GM18951 (cell line): ENCODE measurements at regions not wholly inside any gene's neighbourhood (a gene's known extent, or its start where the extent isn't known, plus 50 kb on each side); places are given as distances from the start of the nearest gene placed in this dataset.

Source experiments
- POLR2A ChIP-seq: IDR thresholded peaks from 4 replicates; pipeline ENCODE4 v1.6.1; 2011; ENCODE audit warnings: mild to moderate bottlenecking; ENCODE audit not compliant: insufficient read length, insufficient read depth; ENCODE audit errors: extremely low read depth
- in situ Hi-C: fragments of 300-500 bp; cut with MboI; formaldehyde crosslinking; loops from one replicate; pipeline ENCODE4 v1.12.0; 2022; ENCODE audit warnings: low sequenced_read_pairs, mixed read lengths, inconsistent platforms; ENCODE audit not compliant: unreplicated experiment

DNA sequence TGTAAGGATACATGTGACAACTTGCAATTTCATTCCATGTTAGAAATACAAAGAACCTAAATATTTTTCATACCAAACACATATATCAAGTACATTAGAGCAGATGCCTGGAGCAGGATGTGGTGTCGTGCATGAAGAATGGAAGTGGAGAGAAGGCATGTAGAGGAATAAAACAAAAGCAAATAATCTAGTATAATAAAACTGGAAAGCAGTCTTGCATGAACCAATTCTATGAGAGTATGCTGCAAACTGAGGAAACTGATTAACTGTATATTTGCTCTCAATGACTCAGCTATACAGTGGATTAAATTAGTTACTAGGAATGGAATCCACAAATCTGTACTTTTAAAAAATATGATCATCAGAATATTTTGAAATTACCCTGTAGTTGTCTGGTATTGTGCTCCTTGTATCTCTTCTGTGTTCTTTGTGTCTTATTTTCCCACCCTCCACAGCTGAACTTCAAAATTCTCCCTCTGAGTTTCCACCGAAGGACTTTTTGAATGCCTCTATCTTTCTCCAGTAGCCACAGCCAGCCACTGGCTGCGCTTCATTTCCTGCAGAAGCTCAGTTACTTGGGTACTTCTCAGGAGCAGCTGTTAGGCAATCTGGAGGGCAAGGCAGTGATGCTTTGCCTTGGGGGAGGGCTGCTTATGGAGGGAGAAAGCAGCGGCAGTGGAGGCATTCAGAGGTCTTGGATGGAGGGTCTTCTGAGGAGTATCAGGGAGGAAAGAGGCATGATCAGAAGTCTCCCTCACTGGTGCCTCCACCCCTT, 608.0 kb downstream of the BRINP1 start:
- in situ Hi-C loops: no loop called here
- TF ChIP-seq POLR2A: no peak

DNA sequence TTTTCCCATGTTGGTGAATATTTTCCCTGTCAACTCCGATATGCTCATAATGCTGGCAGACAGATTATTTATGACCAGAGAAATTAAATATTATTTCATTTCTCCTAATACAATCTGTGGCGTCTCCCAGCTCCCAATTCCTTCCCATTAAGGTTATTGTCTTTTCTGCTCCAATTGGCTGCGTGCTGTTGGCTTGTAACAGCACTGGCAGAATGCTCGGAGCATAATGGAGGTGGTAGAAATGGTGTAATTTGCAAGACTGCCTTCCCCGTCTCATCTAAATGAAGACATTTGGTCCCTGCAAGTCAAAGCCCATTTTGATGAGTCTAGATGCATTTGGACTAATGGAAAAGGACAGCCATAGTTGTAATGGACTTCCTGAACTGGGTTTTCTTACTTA, 601.7 kb downstream of the BRINP1 start:
- in situ Hi-C loops: no loop called here
- TF ChIP-seq POLR2A: no peak

DNA sequence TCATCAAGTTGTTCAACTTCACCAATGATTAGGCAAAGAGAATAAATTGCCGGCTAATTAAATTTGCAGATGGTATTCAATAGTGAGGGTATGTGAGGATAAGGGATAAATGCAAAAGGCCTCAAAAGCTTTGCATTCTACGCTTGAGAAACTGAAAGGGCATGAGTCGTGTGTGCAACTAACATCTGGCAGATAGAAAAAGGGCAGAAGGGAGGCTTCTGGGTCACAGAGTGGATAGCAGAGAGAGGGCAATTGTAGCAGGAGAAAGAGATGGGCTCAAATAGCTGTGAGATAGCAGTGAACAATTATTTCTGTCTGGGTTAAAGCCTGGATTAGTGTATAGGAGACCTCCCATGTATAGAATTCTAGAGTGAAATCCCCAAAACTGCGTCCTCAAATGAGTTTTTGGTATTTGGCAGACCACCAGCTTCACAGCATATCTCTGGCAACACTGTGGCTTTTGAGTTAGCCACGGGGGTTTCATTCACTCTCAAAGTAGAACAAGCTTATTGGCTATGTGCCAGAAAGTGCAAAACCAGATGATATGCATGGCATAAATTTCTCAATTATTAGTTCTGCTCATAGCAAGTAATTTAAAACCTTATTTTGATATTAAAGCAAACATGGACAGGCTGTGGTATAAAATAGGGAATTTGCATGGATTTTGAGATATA, 586.3 kb downstream of the BRINP1 start:
- no peak for TF ChIP-seq POLR2A
- in situ Hi-C loops: no loop called here

DNA sequence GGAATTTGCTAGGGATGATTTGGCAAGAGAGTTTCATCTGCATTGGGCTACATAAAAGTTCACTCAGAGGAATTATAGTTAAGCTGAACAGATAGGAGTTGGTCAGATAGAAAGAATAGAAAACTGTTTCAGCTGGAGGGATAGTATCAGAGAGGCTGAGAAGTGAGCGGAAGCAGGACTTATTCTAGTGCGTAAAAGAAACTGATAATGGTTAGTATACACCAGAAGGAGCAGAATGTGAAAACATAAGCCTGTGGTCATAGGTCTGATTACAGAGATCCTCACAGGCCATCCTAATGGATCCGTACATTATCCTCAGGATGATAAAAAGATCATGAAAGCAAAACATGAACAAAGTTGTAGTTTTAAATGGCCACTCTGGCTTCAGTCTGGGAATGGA, 585.2 kb downstream of the BRINP1 start:
- TF ChIP-seq POLR2A: no peak
- in situ Hi-C loops: no loop called here

DNA sequence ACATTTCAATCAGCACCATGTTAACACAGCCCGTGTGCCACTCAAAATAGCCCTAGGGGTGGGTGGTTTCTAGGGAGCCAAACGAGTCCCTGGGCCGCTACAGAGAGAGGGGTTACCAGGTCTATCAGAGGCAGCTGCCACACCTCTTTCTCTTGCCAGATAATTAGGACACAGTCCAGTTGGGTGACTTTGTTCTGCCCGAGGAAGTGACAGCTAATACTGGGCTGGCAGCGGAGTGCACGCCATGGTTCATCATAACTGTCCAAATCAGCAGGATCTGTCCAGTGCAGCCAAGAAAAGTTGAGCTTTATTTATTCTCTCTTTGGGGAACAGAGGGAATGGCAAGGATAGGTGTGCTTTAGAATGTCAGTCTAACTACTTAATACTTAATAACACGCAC, 583.8 kb downstream of the BRINP1 start:
- in situ Hi-C loops: no loop called here
- no peak for TF ChIP-seq POLR2A

DNA sequence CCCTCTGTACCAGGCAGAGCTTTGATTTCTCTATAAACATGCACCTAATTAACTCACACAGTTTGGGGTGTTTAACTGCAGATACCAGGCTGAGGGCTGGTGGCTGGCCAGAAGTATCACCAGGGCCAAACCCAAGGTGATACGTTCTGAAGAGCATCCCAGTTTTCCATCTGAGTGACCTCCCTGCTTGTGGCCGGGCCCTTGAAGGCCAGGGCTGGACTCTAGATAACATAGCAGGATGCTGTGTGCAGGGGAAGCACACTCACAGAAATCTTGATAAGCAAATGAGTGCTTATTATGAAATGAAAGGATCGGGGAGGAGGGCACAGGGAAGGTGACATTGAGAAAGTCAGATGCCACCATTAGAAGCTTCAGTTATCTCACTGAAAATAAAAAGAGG, 582.4 kb downstream of the BRINP1 start:
- TF ChIP-seq POLR2A: no peak
- in situ Hi-C loops: no loop called here

DNA sequence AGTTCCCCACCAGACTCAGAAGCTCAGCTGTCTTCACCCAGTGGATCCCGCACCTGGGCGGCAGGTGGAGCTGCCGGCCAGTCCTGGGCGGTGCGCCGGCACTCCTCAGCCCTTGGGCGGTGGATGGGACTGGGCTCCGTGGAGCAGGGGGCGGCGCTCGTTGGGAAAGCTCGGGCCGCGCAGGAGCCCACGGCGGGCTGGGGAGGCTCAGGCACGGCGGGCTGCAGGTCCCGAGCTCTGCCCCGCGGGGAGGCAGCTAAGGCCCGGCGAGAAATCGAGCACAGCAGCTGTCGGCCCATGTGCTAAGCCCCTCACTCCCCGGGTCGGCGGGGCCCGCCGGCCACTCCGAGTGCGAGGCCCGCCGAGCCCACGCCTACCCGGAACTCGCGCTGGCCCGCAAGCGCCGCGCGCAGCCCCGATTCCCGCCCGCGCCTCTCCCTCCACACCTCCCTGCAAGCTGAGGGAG, 560.0 kb downstream of the BRINP1 start:
- no peak for TF ChIP-seq POLR2A
- in situ Hi-C loops: no loop called here

DNA sequence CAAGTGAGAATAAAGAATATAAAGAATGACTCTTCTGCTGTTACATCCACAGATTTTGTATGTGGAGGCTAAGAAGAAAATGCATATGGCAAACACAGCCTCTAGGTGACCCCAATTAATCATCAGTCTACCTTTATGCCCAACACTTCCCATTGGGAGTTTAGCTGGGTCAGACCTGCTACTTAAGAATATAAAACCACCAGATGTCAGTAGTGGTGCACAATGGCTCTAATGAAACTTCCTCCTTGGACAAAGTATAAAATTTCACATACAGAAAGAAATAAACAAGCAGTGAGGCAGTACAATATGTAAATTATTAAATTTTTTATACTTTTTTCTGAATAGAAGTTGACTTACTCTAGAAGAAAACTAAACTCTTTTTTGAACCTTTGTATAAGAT, 539.9 kb downstream of the BRINP1 start:
- in situ Hi-C loops: no loop called here

DNA sequence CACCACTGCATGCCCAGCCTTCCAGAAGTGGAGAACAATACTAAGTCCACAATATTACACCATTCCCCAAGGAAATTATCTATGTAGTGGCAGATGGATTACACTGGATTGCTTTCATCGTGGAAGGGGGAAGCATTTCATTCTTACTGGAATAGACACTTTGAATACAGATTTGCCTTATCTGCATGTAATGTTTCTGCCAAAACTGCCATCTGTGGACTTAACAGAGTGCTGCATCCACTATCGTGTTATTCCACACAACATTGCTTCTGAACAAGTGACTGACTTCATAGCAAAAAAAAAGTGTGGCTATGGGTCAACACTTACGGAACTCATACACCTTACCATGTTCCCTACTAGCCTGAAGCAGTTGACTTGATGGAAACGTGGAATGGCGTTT, 536.9 kb downstream of the BRINP1 start:
- TF ChIP-seq POLR2A: no peak
- in situ Hi-C loops: no loop called here

More for the DNA sequence above, 539.9 kb downstream of the BRINP1 start:
- TF ChIP-seq POLR2A: no peak

DNA sequence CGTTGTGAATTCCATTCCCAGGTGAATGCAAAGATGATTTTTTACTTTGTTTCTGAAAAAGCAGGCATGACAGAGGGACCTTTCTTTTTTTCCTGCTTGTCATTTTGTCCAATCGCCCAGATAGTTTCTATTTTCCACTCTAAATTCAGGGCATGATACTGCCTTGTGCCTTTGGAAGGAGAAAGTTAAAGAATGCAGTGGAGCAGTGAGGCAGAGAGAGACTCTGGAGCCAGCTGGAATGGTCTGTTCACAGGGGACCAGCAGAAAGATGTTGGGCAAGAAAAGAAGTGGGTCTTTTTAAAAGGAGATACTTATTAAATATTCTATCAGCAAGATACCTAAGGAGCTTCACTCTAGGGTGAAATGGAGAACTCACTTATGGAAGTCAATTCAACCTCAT, 532.3 kb downstream of the BRINP1 start:
- TF ChIP-seq POLR2A: no peak
- in situ Hi-C loops: no loop called here

DNA sequence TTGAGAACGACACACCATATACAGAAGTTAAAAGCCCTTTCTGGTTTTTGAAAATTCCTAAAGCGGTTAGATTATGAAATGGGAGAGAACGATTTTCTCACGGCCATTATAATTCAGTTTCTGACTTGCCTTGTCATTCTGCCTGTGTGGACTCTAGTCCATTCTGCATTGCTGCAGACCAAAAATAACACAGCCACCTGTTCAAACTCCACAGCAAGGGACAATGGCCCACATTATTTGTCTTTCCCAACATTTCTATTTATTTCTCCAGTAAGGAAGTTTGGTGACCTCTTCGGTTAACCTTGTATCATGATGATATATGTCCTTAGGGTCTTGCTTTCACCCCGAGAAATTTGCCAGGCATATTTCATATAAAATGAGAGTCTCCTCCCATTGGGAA, 497.7 kb downstream of the BRINP1 start:
- TF ChIP-seq POLR2A: no peak
- in situ Hi-C loops: no loop called here

DNA sequence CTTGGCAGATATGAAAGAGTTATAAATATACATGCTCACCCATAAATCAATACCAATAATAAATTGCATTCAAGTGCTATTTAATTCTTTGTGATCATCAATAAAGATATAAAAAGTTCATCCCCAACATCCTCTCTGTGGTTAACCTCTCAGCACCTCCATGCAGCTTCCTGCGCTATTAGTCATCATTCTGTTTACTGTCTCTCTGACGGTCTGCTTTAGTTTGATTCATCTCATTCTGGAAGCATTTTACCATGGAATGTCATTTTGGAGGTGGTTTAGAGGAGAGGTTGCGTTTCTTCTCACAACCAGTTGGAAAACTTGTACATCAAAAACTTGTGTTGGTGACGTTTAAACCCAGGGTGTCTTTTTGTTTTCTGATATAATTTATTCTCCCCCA, 486.6 kb downstream of the BRINP1 start:
- in situ Hi-C loops: no loop called here
- TF ChIP-seq POLR2A: no peak

DNA sequence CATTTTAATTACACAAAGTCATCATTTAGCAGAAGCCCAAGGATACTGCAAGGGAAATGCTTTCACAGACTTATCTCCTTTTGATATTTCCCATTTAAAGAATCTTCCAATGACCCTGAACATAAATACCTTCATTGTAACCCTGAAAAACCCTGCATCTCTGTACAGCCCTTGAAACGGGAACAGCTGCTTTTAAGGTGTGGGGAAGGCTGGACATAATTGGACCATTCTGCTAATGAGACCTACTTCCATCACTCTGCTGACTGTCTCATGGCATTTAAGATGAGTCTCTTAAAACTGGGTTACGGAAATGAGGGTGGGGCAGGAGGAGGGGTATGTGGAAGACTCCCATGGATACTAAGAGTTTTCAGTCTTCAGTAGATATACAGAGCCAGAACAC, 485.8 kb downstream of the BRINP1 start:
- in situ Hi-C loops: no loop called here
- no peak for TF ChIP-seq POLR2A

DNA sequence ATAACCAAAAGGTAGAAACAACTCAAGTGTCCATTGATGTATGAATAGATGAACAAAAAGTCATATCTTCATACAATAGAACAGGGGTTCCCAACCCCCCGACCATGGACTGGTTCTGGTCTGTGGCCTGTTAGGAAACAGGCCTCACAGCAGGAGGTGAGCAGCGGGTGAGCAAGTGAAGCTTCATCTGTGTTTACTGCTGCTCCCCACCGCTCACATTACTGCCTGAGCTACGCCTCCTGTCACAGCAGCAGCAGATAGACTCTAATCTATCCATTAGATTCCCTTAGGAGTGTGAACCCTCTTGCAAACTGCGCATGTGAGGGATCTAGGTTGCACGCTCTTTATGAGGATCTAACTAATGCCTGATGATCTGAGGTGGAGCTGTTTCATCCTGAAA, 478.0 kb downstream of the BRINP1 start:
- no peak for TF ChIP-seq POLR2A
- in situ Hi-C loops: no loop called here

DNA sequence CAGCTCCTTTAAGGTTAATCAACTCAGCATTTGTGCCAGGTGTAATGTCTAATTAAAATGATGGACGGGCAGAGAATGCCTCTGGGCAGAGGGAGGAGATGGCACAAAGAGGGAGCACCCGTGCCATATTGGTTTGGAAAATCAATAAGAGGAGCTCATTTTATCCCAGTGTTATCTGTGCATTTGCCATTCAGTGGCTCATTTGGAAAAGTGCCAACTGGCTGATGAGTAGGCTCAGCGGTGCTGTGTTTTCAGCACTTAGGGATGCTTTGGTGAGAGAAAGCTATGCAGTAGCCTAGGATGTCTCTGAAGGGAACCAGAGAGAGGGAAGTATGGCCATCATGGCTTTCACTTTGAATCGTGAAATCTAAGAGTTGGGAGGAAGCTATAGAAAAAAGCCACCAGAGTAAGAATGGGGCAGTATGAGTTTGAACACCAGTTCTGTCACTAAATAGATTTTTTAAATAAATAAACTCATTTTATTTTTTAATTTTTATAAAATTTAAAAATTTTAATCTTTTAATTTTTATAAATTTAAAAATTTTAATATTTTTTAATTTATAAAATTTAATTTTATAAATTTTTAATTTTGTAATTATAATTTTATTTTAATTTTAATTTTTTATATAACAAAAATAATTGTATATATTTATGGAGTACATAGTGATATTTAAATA, 472.8 kb downstream of the BRINP1 start:
- in situ Hi-C loops: no loop called here
- TF ChIP-seq POLR2A: no peak
